Endodermal cell (in vitro differentiated cells): ENCODE measurements at regions not wholly inside any gene's neighbourhood (a gene's known extent, or its start where the extent isn't known, plus 50 kb on each side); places are given as distances from the start of the nearest gene placed in this dataset.

Experiments
- DNase-seq: peaks from one replicate; pipeline ENCODE4 v3.0.0-alpha.2; 2017
- H3K27ac ChIP-seq: 2 replicates; pipeline ENCODE4 v1.5.1; 2013; ENCODE audit warnings: mild to moderate bottlenecking, low read depth, low read length, moderate library complexity
- H3K27me3 ChIP-seq: 2 replicates; pipeline ENCODE4 v1.6.1; 2013; ENCODE audit warnings: mild to moderate bottlenecking, low read length, moderate library complexity; ENCODE audit not compliant: insufficient read depth, control insufficient read depth, poor library complexity, severe bottlenecking
- H3K36me3 ChIP-seq: 2 replicates; pipeline ENCODE4 v1.7.0; 2013; ENCODE audit warnings: mild to moderate bottlenecking, low read length, moderate library complexity; ENCODE audit not compliant: control insufficient read depth, insufficient read depth
- H3K4me1 ChIP-seq: one replicate; pipeline ENCODE4 v1.7.0; 2013; ENCODE audit warnings: low read length; ENCODE audit not compliant: control insufficient read depth, insufficient read depth
- H3K4me3 ChIP-seq: 2 replicates; pipeline ENCODE4 v1.5.1; 2013; ENCODE audit warnings: mild to moderate bottlenecking, low read length, moderate library complexity
- H3K9ac ChIP-seq: 2 replicates; pipeline ENCODE4 v1.6.1; 2013; ENCODE audit warnings: mild to moderate bottlenecking, low read length, moderate library complexity; ENCODE audit not compliant: poor library complexity, severe bottlenecking; ENCODE audit errors: extremely low read depth
- H3K9me3 ChIP-seq: 2 replicates; pipeline ENCODE4 v1.6.1; 2013; ENCODE audit warnings: mild to moderate bottlenecking, low read length, moderate library complexity; ENCODE audit not compliant: control insufficient read depth
- H3K27ac Mint-ChIP-seq: 2 replicates; pipeline ENCODE4 v1.8.0; 2020; ENCODE audit warnings: mixed read lengths
- H3K27me3 Mint-ChIP-seq: 2 replicates; pipeline ENCODE4 v1.8.0; 2021; ENCODE audit warnings: mild to moderate bottlenecking, mixed read lengths; ENCODE audit not compliant: insufficient read depth
- H3K36me3 Mint-ChIP-seq: 2 replicates; pipeline ENCODE4 v1.8.0; 2020; ENCODE audit warnings: low read depth, mixed read lengths
- H3K4me1 Mint-ChIP-seq: 2 replicates; pipeline ENCODE4 v1.8.0; 2020; ENCODE audit warnings: mixed read lengths
- H3K4me3 Mint-ChIP-seq: 2 replicates; pipeline ENCODE4 v1.8.0; 2020; ENCODE audit warnings: mild to moderate bottlenecking, moderate library complexity, mixed read lengths
- H3K9me3 Mint-ChIP-seq: 2 replicates; pipeline ENCODE4 v1.8.0; 2020; ENCODE audit warnings: mild to moderate bottlenecking, mixed read lengths
- CTCF ChIP-seq: fragments of 200-600 bp; sonication (generic); conservative IDR thresholded peaks from 2 replicates; pipeline ENCODE4 v1.5.0; 2021; ENCODE audit warnings: antibody characterized with exemption, mild to moderate bottlenecking
- WGBS, 2 experiments: methylation state at CpG; one replicate each; pipeline versions ENCODE4 v1.1.5 to v1.1.7; 2013; ENCODE audit warnings: missing lambda C conversion rate in 2 of 2, mixed read lengths in 1 of 2; ENCODE audit not compliant: insufficient coverage in 1 of 2, insufficient read length in 1 of 2; 5-methylcytosine and 5-hydroxymethylcytosine counted together

- no peak for DNase-seq
- H3K4me3 ChIP-seq, result no peak overlapping the region
- H3K4me1 ChIP-seq, result no peaks in the 10 kb centered on the region
- no peaks in the 10 kb centered on the region for H3K36me3 Mint-ChIP-seq
- no peak overlapping the region for H3K9ac ChIP-seq
- no peaks in the 10 kb centered on the region for H3K9me3 ChIP-seq
- TF ChIP-seq CTCF, result no peak
- no peaks in the 10 kb centered on the region for H3K36me3 ChIP-seq
- H3K27ac ChIP-seq, result no peak overlapping the region
- WGBS, 2 experiments, result 97 to 100% methylated on average over 3 to 9 of the region's 9 CpGs
- no peak overlapping the region for H3K27ac Mint-ChIP-seq
- no peak overlapping the region for H3K4me3 Mint-ChIP-seq
- H3K9me3 Mint-ChIP-seq, result no peaks in the 10 kb centered on the region
- H3K4me1 Mint-ChIP-seq, result peaks cover 4% of the 10 kb centered on the region
- H3K27me3 ChIP-seq, result no peaks in the 10 kb centered on the region
- peaks cover 5% of the 10 kb centered on the region for H3K27me3 Mint-ChIP-seq
These were observed 288.7 kb upstream of the IGFBP3 start for GRCh38 chr7:46209611-46210388.

GRCh38 chr7:46208635-46209525, 287.8 kb upstream of the IGFBP3 start:
- DNase-seq, result no peak
- Histone ChIP-seq H3K27me3 (no peaks in the 10 kb centered on the region), H3K9ac (no peak overlapping the region), H3K27ac (no peak overlapping the region), H3K4me1 (no peaks in the 10 kb centered on the region), H3K9me3 (no peaks in the 10 kb centered on the region), H3K36me3 (no peaks in the 10 kb centered on the region), H3K4me3 (no peak overlapping the region)
- no peaks in the 10 kb centered on the region for H3K9me3 Mint-ChIP-seq
- H3K4me3 Mint-ChIP-seq, result no peak overlapping the region
- TF ChIP-seq CTCF, result no peak
- WGBS, 2 experiments, result 64 to 84% methylated on average over 4 to 12 of the region's 12 CpGs
- H3K4me1 Mint-ChIP-seq, result peaks cover 4% of the 10 kb centered on the region
- no peak overlapping the region for H3K27ac Mint-ChIP-seq
- no peaks in the 10 kb centered on the region for H3K36me3 Mint-ChIP-seq
- peaks cover 5% of the 10 kb centered on the region for H3K27me3 Mint-ChIP-seq

GRCh38 chr7:46207931-46208634, 287.0 kb upstream of the IGFBP3 start:
- Histone ChIP-seq H3K36me3 (no peaks in the 10 kb centered on the region), H3K9me3 (no peaks in the 10 kb centered on the region), H3K4me3 (no peak overlapping the region), H3K27ac (no peak overlapping the region), H3K9ac (no peak overlapping the region), H3K4me1 (no peaks in the 10 kb centered on the region), H3K27me3 (no peaks in the 10 kb centered on the region)
- WGBS, 2 experiments, result 83 to 90% methylated on average over 4 to 5 of the region's 5 CpGs
- DNase-seq, result no peak
- H3K4me3 Mint-ChIP-seq, result no peak overlapping the region
- no peaks in the 10 kb centered on the region for H3K36me3 Mint-ChIP-seq
- H3K27me3 Mint-ChIP-seq, result peaks cover 5% of the 10 kb centered on the region
- peaks cover 4% of the 10 kb centered on the region for H3K4me1 Mint-ChIP-seq
- TF ChIP-seq CTCF, result no peak
- no peak overlapping the region for H3K27ac Mint-ChIP-seq
- H3K9me3 Mint-ChIP-seq, result no peaks in the 10 kb centered on the region
